ENCODE measurements at regions not wholly inside any gene's neighbourhood (a gene's known extent, or its start where the extent isn't known, plus 50 kb on each side); places are given as distances from the start of the nearest gene placed in this dataset.
"Not testable (repeated sequence)": the region's sequence is repeated elsewhere in the genome, so short reads cannot be mapped to it uniquely, and the experiment has no call there.

- DNase-seq = no peak
These were observed 129.8 kb downstream of the SEC23A start for GRCh38 chr14:38973083-38973700.

DNA sequence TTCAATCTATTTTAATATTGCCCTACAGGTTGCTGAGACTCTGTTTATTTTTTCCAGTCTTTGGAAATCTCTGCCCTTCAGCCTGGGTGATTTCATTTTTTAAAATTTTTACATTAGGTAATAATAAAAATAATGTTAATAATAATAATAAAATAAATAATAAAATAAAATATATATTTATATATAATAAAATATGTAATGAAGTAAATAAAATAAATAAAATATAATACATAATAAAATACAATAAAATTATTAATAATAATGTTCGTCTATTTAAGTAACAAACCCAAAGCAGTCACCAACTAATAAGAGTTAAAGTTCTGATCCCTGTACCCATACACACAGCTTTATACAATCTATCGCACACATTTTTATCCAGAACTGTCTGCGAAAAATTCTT lies 130.5 kb downstream of the SEC23A start:
- DNase-seq = no peak

GRCh38 chr14:38971258-38971921 lies 131.6 kb downstream of the SEC23A start:
- no peak for DNase-seq

DNA sequence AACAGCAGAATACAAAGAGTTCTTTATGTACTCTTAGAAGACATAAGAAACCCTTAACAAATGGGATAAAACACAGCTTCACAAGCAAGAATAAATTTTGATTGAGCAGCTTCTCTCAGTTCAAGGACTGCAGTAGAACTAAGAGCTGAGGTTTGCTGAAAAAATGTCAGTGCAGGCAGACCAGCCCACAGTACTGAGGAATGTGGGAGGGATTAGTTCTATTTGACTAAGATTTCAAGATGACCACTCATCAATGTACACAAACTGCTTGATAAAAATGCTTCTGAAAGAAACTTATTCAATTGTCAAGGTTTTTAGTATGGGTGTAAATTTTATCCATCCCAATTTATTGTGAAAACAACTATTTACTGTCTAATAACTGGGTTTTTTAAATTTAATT lies 138.4 kb downstream of the SEC23A start:
- no peak for DNase-seq

GRCh38 chr14:38960946-38961531 lies 142.0 kb downstream of the SEC23A start:
- DNase-seq = no peak

- no peak for DNase-seq
These were observed 144.0 kb downstream of the SEC23A start for GRCh38 chr14:38959021-38959420.

DNA sequence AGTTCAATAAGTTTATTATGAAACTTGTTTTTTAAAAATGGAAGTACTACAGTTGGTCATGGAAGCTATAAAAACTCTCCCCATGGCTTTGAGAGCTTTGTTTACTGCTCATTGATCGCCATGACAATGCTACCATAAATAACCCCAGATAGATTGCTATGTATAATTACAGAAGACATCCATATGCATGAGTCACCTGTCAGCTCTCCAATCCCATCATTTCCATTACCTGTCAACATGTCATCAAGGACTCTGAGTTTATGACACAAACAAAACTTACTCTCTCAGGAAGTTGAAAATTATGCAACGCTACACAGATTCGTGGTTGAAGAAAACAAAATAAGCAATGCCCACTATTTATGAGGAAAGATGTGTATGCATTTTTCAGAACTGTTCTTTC lies 144.4 kb downstream of the SEC23A start:
- DNase-seq = no peak

DNA sequence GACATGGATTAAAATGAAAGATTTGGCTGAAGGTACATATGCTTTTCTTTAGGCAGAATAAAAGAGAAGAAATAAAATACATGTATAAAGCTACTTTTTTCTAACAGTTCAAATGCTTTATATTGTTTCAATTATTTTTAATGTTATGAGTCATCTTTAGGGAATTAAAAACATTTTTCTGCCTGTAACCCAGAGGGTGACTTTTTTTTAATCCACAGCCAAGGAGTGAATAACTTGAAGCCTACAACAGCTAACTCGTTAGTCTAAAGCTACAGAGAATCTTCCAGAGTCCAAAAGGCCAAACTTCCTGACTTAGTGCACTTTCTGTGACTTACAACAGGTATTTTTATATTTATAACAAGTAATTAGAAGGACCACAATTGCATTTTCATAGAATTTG lies 151.6 kb downstream of the SEC23A start:
- no peak for DNase-seq

DNA sequence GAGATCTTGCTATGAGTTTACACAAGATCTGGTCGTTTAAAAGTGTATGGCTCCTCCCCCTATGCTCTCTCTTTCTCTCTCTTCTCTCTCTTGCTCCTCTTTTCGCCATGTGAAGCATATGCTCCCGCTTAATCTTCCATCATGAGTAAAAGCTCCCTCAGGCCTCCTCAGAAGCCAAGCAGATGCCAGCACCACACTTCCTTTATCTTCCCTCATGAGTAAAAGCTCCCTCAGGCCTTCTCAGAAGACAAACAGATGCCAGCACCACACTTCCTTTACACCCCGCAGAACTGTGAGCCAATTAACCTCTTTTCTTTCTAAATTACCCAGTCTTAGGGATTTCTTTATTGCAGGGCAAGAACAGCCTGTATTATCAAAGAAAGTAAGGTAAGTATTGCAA lies 152.4 kb downstream of the SEC23A start:
- DNase-seq = no peak

DNA sequence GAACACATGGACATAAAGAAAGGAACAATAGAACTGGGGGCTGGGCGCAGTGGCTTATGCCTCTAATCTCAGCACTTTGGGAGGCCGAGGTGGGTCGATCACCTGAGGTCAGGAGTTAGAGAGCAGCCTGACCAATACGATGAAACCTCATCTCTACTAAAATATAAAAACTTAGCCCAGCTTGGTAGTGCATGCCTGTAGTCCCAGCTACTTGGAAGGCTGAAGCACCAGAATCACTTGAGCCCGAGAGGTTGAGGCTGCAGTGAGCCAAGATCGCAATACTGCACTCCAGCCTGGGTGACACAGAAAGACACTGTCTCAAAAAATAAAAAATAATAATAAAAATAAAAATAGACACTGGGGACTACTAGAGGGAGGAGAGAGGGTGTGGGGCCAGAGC lies 154.5 kb downstream of the SEC23A start:
- DNase-seq = no peak

DNA sequence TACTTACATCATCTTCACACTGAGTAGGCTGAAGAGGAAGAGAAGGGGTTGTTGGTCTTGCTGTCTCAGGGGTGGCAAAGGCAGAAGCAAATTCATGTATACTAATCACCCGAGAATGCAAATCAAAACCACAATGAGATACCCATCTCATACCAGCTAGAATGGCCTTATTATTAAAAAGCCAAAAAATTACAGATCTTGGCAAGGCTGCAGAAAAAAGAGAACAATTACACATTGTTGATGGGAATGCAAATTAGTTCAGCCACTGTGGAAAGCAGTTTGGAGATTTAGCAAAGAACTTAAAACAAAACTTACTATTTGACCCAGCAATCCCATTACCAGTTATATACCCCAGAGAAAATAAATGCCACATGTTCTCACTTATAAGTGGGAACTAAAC lies 154.9 kb downstream of the SEC23A start:
- DNase-seq = no peak

DNA sequence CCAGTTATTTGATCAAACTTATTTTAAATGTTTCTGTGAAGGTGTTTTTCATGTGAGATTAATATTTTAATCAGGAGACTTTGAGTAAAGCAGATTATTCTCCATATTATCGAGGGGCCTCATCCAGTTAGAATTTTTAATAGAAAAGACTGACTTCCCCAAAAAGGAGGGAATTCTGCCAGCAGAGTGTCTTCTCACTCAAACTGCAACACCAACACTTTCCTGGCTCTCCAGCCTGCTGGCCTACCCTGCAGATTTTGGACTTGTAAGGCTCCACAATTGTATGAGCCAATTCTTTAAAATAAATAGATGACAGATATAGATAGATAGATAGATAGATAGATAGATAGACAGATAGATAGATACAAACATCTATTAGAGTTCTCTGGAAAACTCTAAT lies 155.7 kb downstream of the SEC23A start:
- no peak for DNase-seq

DNA sequence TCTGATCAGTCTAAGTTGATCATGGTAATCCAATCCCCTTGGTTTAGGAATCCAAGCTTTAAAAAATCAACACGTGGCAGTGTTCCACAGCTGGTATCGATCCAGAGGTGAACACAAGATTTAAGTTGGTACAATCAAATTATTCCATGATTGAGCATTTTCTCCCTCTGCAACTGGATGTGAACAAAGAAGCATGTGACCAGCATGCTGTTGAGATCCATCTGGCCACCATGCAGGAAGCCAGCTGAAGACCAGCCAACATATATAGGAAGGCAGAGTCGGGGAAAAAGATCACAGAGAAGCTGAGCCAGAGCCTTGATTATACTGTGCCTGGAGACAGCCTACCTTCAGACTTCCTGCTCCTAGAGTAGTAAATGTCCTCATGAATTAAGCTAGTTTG lies 158.3 kb downstream of the SEC23A start:
- DNase-seq = no peak

- DNase-seq = no peak
These were observed 161.5 kb downstream of the SEC23A start for GRCh38 chr14:38941488-38941887.

GRCh38 chr14:38932653-38933000 lies 170.4 kb downstream of the SEC23A start:
- not testable (repeated sequence) for DNase-seq

DNA sequence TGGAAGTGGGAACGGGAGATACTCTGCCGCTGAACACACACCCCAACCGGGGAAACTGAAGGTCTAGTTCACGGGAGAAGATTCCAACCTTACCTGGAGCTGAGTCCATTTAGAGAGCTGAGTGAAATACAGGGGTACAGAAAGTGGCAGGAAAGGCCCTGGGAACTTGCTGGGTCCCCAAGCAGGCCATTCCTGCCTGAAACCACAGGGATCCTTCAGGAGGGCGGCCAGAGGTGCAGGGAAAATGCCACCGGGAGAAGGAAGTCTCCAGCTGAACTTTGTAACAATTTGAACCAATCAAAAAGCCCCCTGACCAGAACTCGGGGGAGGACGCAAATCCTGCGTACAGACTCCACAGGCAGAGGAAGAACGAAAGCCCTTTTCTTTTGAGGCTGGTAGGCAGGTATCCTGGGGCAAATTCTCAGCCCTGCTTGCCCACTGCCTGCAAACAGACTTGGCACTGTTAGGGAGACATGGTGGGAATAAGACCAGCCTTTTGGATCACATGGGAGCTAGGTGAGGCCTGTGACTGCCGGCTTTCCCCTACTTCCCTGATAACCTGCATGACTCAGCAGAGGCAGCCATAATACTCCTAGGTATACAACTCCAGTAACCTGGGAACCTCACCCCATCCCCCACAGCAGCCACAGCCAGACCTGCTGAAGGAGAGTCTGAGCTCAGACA lies 170.9 kb downstream of the SEC23A start:
- DNase-seq = no peak

DNA sequence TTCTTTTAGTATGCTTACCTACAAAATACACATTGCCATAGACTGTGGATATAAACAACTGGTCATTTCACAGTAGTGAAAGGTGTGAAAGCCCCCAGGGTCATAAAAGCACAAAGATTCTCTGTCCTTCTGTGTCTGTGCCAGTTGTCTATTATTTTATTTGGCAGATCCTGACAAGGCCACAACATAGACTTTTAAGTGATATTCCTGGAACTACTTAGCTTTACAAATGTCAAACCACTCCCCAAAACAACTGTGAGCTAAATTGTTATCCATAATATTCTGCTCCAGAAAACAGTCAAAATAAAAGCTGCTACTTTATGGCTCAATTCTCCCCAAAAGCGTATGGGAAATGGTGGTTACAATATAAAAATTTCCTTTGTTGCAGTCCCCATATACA lies 172.1 kb downstream of the SEC23A start:
- DNase-seq = no peak

GRCh38 chr14:38930022-38930421 lies 173.0 kb downstream of the SEC23A start:
- no peak for DNase-seq

DNA sequence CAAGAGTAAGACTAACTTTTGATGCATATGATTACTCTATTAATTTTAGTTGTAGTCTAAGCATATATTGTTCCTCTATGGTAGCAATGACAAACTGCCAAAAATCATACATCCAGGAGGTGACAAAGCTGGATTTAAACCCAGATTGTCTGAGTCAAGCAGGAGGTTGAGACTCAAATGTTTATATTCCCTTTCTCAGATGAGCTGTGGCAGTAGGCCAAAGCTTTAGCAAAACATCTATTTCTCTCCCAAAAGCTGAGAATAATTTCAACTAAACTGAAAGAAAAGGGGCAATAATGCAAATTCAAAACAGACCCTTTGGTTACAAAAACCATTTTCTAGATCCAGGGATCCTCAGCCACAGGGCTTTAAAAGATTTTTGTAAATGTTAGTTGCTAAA lies 173.6 kb downstream of the SEC23A start:
- DNase-seq = no peak

GRCh38 chr14:38921893-38922292 lies 181.1 kb downstream of the SEC23A start:
- DNase-seq = not testable (repeated sequence)

- no peak for DNase-seq
These were observed 187.9 kb downstream of the SEC23A start for GRCh38 chr14:38915125-38915524.

DNA sequence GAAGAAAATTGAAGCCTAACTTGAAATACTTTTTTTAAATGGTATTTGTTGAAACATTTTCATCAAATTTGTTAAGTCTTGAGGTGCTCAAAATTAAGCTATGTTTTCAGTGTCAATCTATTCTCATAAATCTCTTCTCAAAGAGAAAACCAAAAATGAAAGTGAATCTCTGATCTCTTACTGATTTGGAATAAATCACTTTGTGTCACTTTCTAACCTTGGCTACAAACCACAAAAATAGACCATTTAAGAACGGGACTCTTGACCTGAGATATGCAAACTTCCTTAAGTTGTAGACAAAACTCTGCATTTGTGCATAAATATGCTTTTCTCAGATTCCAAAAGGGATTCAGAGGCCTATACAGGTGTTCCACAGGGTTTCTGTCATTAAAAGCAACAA lies 192.9 kb downstream of the SEC23A start:
- DNase-seq = no peak

DNA sequence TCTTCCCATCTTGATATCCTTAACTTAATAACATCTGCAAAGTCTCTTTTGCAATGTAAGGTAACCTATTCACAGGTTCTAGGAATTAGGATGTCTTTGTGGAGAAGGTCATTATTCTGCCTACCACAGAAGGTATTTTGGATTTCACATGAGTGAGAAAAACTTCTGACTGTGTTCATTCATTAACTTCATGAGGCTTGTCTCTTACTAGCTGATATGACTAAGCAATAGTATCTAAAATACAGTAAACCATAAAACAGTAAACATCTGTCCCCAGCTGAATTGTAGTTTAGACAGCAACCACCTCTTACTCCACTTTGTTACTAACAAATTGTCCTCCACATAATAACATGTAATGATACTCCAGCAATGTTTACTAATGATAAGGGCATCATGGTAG lies 198.1 kb downstream of the SEC23A start:
- no peak for DNase-seq

DNA sequence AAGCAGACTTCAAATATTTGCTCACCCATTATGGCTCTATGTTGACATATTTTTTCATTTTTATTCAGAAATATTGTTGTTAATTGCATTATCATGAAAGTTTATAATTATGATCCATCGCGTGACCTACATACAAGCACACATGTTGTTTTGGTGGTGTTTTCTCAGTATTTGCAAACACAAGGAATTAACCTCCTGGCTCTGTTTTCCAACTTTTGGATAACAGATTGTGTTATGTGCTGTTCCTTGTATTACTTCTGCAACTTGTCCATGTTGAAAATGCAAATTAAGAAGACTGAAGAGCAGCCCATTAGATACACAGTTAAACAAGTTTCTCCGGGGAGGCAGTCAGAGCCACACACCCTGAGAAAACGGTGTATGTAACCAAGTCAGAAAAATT lies 201.2 kb downstream of the SEC23A start:
- no peak for DNase-seq

Measured in activated CD8-positive, alpha-beta memory T cell treated with anti-CD3 and anti-CD28 coated beads for 24 hours (primary cell).